ENCODE measurements at regions not wholly inside any gene's neighbourhood (a gene's known extent, or its start where the extent isn't known, plus 50 kb on each side); places are given as distances from the start of the nearest gene placed in this dataset.
A peak's percentile ranks its signal among the peaks of the same experiment; 100 is the strongest.

DNA sequence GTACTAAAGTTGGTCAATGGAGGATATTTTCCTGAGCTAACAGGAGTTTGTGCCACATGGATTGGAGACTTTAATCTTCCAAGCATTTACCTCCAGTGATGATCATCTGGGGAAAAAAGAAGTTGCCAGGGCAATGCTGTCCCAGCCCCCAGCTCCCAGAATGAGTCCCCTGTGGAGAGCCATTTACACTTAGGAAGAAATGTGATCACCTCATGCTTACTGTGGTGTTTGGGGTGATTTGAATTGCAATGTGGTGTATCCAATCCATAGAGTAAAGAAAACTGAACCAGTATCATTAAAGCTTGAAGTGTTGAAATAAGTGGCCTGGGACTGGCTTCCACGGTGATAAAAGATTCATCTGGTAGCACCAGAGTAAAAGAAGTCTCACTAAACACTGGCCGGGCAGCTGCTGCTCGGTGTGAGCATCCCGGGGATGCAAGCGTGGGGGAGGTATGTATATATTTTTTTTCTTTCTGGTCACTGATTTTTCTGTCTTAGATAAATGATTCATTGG is 117.2 kb upstream of the NTM start (continued):
- TF ChIP-seq FOXP4 (CRISPR knock-in tag; IDR thresholded peaks at IDR 0.05) = peak; percentile 90; the same call in 1 of the 2 replicates
- no peak for TF ChIP-seq IRF2 (CRISPR knock-in tag; IDR thresholded peaks at IDR 0.05; ENCODE audit: borderline replicate concordance, low read depth)
- 0 out of 2 replicates have a peak, but pooled peaks have one; percentile 59 for TF ChIP-seq AFF4 (CRISPR knock-in tag; IDR thresholded peaks at IDR 0.05; ENCODE audit: borderline replicate concordance)
- TF ChIP-seq ZNF121 (CRISPR knock-in tag; IDR thresholded peaks at IDR 0.05) = no peak

- ChIA-PET POLR2A (interaction anchor here (0.6 to 2.0 kb wide), 9 partner anchors 9 to 189 kb away, joined by 3 to 7 read pairs (median 3); no protein-coding TSS in a partner anchor), CTCF (interaction anchor here (0.6 to 2.3 kb wide), 7 partner anchors 22 to 337 kb away, joined by 3 to 16 read pairs (median 4); partner anchors contain the start of gene SNX19)
- H3K4me3 Mint-ChIP-seq = peak overlapping the region; percentile 88
- H3K36me3 Mint-ChIP-seq = peaks cover 36% of the 10 kb centered on the region
- DNase-seq (ENCODE audit: low spot score) (peak; percentile 61), ATAC-seq (peak; percentile 63)
- H3K27ac Mint-ChIP-seq = peak overlapping the region; percentile 100
- H3K27me3 Mint-ChIP-seq (ENCODE audit: low read depth) = peaks cover 13% of the 10 kb centered on the region
- peaks cover 67% of the 10 kb centered on the region for H3K4me1 Mint-ChIP-seq
- H3K9me3 Mint-ChIP-seq = peaks cover 21% of the 10 kb centered on the region
- TF ChIP-seq, protein P1, sequence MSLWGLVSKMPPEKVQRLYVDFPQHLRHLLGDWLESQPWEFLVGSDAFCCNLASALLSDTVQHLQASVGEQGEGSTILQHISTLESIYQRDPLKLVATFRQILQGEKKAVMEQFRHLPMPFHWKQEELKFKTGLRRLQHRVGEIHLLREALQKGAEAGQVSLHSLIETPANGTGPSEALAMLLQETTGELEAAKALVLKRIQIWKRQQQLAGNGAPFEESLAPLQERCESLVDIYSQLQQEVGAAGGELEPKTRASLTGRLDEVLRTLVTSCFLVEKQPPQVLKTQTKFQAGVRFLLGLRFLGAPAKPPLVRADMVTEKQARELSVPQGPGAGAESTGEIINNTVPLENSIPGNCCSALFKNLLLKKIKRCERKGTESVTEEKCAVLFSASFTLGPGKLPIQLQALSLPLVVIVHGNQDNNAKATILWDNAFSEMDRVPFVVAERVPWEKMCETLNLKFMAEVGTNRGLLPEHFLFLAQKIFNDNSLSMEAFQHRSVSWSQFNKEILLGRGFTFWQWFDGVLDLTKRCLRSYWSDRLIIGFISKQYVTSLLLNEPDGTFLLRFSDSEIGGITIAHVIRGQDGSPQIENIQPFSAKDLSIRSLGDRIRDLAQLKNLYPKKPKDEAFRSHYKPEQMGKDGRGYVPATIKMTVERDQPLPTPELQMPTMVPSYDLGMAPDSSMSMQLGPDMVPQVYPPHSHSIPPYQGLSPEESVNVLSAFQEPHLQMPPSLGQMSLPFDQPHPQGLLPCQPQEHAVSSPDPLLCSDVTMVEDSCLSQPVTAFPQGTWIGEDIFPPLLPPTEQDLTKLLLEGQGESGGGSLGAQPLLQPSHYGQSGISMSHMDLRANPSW (CRISPR knock-in tag; conservative IDR thresholded peaks at IDR 0.05; ENCODE audit: low read depth) = no peak
- TF ChIP-seq ZNF671 (CRISPR knock-in tag; IDR thresholded peaks at IDR 0.05) = peak; percentile 31; the same call in 1 of the 2 replicates
- TF ChIP-seq, protein P2, sequence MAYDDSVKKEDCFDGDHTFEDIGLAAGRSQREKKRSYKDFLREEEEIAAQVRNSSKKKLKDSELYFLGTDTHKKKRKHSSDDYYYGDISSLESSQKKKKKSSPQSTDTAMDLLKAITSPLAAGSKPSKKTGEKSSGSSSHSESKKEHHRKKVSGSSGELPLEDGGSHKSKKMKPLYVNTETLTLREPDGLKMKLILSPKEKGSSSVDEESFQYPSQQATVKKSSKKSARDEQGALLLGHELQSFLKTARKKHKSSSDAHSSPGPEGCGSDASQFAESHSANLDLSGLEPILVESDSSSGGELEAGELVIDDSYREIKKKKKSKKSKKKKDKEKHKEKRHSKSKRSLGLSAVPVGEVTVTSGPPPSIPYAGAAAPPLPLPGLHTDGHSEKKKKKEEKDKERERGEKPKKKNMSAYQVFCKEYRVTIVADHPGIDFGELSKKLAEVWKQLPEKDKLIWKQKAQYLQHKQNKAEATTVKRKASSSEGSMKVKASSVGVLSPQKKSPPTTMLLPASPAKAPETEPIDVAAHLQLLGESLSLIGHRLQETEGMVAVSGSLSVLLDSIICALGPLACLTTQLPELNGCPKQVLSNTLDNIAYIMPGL (CRISPR knock-in tag; IDR thresholded peaks at IDR 0.05) = no peak
- TF ChIP-seq OVOL2 (CRISPR knock-in tag; IDR thresholded peaks at IDR 0.05; ENCODE audit: borderline replicate concordance) = no peak
- TF ChIP-seq, protein P3, sequence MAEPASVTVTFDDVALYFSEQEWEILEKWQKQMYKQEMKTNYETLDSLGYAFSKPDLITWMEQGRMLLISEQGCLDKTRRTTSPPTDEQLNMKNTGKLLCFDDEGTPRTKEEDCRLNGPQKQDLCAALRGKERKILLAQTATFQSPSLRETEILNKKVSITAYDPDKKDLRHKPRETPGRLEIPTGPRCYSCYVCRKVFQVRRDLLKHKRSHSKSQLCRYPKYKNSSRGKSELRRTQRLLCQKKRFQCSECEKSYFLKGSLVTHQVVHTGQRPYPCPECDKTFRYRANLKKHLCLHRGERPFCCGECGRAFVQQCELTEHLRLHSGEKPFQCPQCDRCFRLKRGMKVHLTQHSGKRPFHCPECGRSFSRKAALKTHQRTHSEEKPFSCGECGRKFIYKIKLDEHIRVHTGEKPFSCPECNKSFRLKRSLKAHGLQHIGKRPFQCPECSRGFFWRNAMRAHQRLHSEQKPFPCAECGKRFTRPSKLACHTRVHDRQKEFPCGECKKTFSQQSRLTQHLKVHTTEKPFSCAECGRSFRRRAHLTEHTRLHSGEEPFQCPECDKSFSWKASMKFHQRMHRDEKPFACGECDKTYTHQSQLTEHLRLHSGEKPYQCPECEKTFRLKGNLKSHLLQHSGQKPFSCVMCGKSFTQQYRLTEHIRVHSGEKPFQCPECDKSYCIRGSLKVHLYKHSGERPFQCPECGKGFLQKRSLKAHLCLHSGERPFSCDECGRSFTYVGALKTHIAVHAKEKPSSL (CRISPR knock-in tag; conservative IDR thresholded peaks at IDR 0.05) = 0 out of 2 replicates have a peak, but pooled peaks have one; percentile 73
- TF ChIP-seq GTF2I (CRISPR knock-in tag; conservative IDR thresholded peaks at IDR 0.05) = no peak
- TF ChIP-seq FOXP4 (CRISPR knock-in tag; IDR thresholded peaks at IDR 0.05) = 0 out of 2 replicates have a peak, but pooled peaks have one; percentile 57
- TF ChIP-seq, protein P4, sequence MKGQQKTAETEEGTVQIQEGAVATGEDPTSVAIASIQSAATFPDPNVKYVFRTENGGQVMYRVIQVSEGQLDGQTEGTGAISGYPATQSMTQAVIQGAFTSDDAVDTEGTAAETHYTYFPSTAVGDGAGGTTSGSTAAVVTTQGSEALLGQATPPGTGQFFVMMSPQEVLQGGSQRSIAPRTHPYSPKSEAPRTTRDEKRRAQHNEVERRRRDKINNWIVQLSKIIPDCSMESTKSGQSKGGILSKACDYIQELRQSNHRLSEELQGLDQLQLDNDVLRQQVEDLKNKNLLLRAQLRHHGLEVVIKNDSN (CRISPR knock-in tag; IDR thresholded peaks at IDR 0.05) = no peak
- TF ChIP-seq NR1H2 (CRISPR knock-in tag; IDR thresholded peaks at IDR 0.05) = no peak
- no peak for TF ChIP-seq FOXP1 (CRISPR knock-in tag; IDR thresholded peaks at IDR 0.05; ENCODE audit: borderline replicate concordance)
- TF ChIP-seq ZMAT4 (CRISPR knock-in tag; IDR thresholded peaks at IDR 0.05) = no peak
- TF ChIP-seq ZNF416 (CRISPR knock-in tag; IDR thresholded peaks at IDR 0.05) = 0 out of 2 replicates have a peak, but pooled peaks have one; percentile 42
- TF ChIP-seq ZBTB21 (CRISPR knock-in tag; IDR thresholded peaks at IDR 0.05; ENCODE audit: borderline replicate concordance) = no peak
- no peak for TF ChIP-seq GRHL2 (CRISPR knock-in tag; IDR thresholded peaks at IDR 0.05; ENCODE audit: insufficient replicate concordance, severe bottlenecking)
- no peak for TF ChIP-seq ZNF138 (CRISPR knock-in tag; conservative IDR thresholded peaks at IDR 0.05)
These were observed 116.7 kb upstream of the NTM start for GRCh38 chr11:131253656-131254151.
